ENCODE measurements at regions not wholly inside any gene's neighbourhood (a gene's known extent, or its start where the extent isn't known, plus 50 kb on each side); places are given as distances from the start of the nearest gene placed in this dataset.

DNA sequence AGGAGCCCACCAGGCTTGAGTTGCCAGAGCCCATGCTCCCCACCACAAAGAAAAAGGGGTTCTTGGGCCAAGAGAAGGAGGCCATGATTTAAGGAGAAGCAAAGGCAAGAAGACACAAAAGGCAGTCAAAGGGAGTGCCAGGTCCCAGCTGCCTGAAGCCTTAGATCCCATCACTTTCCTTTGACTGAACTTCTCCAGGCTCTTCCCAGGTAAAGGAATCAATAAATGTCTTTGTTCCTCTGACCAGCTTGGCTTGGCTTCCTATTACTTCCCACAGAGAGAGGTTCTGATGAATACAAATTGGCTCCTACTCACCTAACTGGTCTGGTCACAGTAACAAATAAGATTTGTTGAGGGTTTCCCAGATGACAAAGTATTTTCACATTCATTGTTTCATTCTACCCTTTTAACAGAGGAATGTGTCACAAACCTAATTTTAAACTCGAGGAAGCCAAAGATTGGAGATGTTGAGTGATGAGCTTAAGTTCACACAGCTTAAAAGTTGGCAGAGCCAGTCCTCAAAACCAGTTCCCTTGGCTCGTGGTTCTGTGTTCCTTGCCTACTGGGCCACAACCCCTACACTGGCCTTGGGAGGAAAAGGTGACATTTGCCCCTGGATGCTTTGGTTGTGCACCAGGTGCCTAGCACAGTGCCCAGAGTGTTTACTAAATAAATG lies 96.4 kb upstream of the SESN3 start:
- no peak overlapping the region for H3K27ac Mint-ChIP-seq (ENCODE audit: unreplicated experiment)
- H3K9me3 Mint-ChIP-seq = peaks cover 3% of the 10 kb centered on the region
- peaks cover 12% of the 10 kb centered on the region for H3K4me1 Mint-ChIP-seq
- no peaks in the 10 kb centered on the region for H3K27me3 Mint-ChIP-seq (ENCODE audit: low read depth)
- DNase-seq (ENCODE audit: low read depth, low spot score) = no peak
- TF ChIP-seq, protein P1, sequence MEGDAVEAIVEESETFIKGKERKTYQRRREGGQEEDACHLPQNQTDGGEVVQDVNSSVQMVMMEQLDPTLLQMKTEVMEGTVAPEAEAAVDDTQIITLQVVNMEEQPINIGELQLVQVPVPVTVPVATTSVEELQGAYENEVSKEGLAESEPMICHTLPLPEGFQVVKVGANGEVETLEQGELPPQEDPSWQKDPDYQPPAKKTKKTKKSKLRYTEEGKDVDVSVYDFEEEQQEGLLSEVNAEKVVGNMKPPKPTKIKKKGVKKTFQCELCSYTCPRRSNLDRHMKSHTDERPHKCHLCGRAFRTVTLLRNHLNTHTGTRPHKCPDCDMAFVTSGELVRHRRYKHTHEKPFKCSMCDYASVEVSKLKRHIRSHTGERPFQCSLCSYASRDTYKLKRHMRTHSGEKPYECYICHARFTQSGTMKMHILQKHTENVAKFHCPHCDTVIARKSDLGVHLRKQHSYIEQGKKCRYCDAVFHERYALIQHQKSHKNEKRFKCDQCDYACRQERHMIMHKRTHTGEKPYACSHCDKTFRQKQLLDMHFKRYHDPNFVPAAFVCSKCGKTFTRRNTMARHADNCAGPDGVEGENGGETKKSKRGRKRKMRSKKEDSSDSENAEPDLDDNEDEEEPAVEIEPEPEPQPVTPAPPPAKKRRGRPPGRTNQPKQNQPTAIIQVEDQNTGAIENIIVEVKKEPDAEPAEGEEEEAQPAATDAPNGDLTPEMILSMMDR (conservative IDR thresholded peaks at IDR 0.05) = no peak
- H3K36me3 Mint-ChIP-seq (ENCODE audit: low read depth) = peaks cover 6% of the 10 kb centered on the region
- no peak overlapping the region for H3K4me3 Mint-ChIP-seq

DNA sequence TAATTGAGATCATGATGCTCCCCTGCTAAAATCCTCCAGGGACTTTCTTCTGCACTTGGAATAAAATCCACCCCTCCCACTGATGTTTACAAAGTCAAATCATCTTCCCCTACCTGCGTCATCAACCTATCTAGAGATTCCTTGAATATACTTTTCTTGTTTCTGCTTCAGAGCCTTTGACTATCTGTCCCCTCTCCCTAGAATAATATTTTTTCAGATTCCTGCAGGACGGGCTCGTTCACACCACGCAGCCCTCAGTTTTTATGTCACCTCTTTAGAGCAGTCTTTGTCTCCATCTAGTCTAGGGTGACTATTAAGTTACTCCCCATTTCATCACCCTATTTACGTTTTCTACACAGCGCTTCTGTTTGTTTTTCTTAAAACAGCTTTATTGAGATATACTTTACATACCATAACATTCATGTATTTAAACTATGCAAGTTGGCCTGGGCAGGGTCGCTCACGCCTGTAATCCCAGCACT lies 94.8 kb upstream of the SESN3 start:
- TF ChIP-seq, protein P1 (conservative IDR thresholded peaks at IDR 0.05) = no peak
- Mint-ChIP-seq H3K36me3 (ENCODE audit: low read depth) (peaks cover 11% of the 10 kb centered on the region), H3K4me3 (no peak overlapping the region), H3K27ac (ENCODE audit: unreplicated experiment) (no peak overlapping the region), H3K9me3 (peaks cover 8% of the 10 kb centered on the region), H3K27me3 (ENCODE audit: low read depth) (no peaks in the 10 kb centered on the region), H3K4me1 (peaks cover 12% of the 10 kb centered on the region)
- DNase-seq (ENCODE audit: low read depth, low spot score) = no peak

DNA sequence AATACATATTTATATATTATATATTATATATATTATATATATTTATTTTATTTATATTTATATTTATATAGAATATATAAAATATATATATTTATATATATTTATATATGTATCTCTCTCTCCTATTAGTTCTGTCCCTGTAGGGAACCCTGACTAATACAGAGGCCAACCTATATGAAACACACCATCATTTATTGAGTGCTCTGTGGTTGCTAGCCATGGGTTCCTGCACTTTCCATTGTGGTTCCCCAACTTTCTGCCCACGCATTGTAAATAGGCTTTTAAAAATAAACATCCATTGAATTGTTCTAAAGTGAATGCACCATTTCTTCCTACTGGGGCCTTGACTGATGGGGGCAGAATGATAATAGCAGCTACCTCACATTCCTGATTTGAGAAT lies 93.8 kb upstream of the SESN3 start:
- Mint-ChIP-seq H3K4me1 (peaks cover 12% of the 10 kb centered on the region), H3K4me3 (no peak overlapping the region), H3K27ac (ENCODE audit: unreplicated experiment) (no peak overlapping the region), H3K27me3 (ENCODE audit: low read depth) (no peaks in the 10 kb centered on the region), H3K9me3 (peaks cover 8% of the 10 kb centered on the region), H3K36me3 (ENCODE audit: low read depth) (peaks cover 11% of the 10 kb centered on the region)
- TF ChIP-seq, protein P1 (conservative IDR thresholded peaks at IDR 0.05) = no peak
- DNase-seq (ENCODE audit: low read depth, low spot score) = no peak

DNA sequence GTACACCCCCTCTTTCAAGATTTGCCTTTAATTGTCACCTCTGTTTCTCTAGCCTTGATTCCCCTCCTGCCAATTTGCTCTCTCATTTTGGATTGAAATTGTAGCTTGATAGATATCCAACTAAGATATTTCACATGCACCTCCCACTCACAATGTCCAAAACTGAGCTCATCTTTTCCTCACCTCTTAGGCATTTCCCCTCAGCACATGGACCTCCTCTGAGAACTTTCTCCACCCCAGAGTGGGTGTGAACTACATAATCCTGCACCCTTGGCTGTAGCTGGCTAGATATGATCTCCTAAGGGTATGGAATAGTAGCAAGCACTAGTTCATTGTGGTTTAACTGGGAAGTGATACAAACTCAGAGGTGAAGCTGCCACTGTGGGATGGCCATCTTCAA lies 91.5 kb upstream of the SESN3 start:
- H3K4me1 Mint-ChIP-seq = peaks cover 12% of the 10 kb centered on the region

DNA sequence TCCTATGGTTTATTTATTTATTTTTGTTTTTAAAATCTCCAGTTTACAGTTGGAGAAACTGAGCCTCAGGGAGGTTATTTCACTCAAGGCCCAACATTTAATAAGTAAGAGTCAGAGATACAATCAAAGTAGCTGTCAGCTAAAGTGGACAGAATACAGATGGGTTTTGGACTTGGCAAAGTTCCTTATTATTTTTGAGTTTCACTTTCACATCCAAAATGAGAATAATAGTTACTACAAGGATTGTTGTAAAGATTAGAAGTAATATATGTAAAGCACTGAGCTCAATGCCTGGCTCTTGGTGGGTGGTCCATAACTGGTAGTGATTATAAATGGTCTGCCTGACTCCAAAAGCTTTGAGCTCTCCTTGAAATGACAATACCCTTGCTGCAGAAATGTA lies 87.5 kb upstream of the SESN3 start:
- no peak overlapping the region for H3K27ac Mint-ChIP-seq (ENCODE audit: unreplicated experiment)
- TF ChIP-seq, protein P1 (conservative IDR thresholded peaks at IDR 0.05) = no peak
- peaks cover 11% of the 10 kb centered on the region for H3K36me3 Mint-ChIP-seq (ENCODE audit: low read depth)
- H3K9me3 Mint-ChIP-seq = peaks cover 8% of the 10 kb centered on the region
- no peak for DNase-seq (ENCODE audit: low read depth, low spot score)
- H3K4me1 Mint-ChIP-seq = no peaks in the 10 kb centered on the region
- no peak overlapping the region for H3K4me3 Mint-ChIP-seq
- no peaks in the 10 kb centered on the region for H3K27me3 Mint-ChIP-seq (ENCODE audit: low read depth)

More for the DNA sequence above, 91.5 kb upstream of the SESN3 start:
- Mint-ChIP-seq H3K9me3 (peaks cover 8% of the 10 kb centered on the region), H3K36me3 (ENCODE audit: low read depth) (peaks cover 11% of the 10 kb centered on the region), H3K27ac (ENCODE audit: unreplicated experiment) (peak overlapping the region; percentile 2), H3K27me3 (ENCODE audit: low read depth) (no peaks in the 10 kb centered on the region), H3K4me3 (no peak overlapping the region)
- TF ChIP-seq, protein P1 (conservative IDR thresholded peaks at IDR 0.05) = no peak
- DNase-seq (ENCODE audit: low read depth, low spot score) = no peak
